PC-9 (cell line): ENCODE measurements at regions not wholly inside any gene's neighbourhood (a gene's known extent, or its start where the extent isn't known, plus 50 kb on each side); places are given as distances from the start of the nearest gene placed in this dataset.

ENCODE experiments used
- BruUV-seq: library from RNA; stranded (reverse); fragments of 400-500 nt; replicated peaks from 2 replicates; lab custom pipeline; 2021; lab: Mats Ljungman, UMichigan
- CTCF ChIA-PET: fragments of 300-600 bp; sonication (Branson Sonifier 250); formaldehyde crosslinking; loops from one replicate; lab custom pipeline; 2022; ENCODE audit warnings: antibody characterized with exemption; lab: Charles Lee
- POLR2A ChIA-PET: fragments of 300-600 bp; sonication (Branson Sonifier 250); formaldehyde crosslinking; loops from one replicate; lab custom pipeline; 2022; ENCODE audit warnings: antibody characterized with exemption; ENCODE audit not compliant: unreplicated experiment; lab: Charles Lee
- DNase-seq, 2 experiments: peaks; one replicate each; pipeline versions ENCODE4 v3.0.0 to v3.0.0-alpha.2; 2015 to 2022; ENCODE audit warnings: mixed read lengths in 1 of 2
- H2AFZ ChIP-seq: fragments of 200-600 bp; sonication (generic); 2 replicates; pipeline ENCODE4 v1.8.1; 2017; ENCODE audit warnings: antibody characterized with exemption
- H3F3A ChIP-seq: fragments of 200-600 bp; sonication (generic); 2 replicates; pipeline ENCODE4 v1.8.1; 2017; ENCODE audit warnings: antibody characterized with exemption, mild to moderate bottlenecking, low read depth; ENCODE audit not compliant: insufficient read depth
- H3K27ac ChIP-seq: fragments of 200-600 bp; sonication (generic); 2 replicates; pipeline ENCODE4 v1.6.1; 2016; ENCODE audit warnings: mixed run types
- H3K27me3 ChIP-seq: fragments of 200-600 bp; sonication (generic); 2 replicates; pipeline ENCODE4 v1.6.1; 2016; ENCODE audit warnings: low read depth, mixed run types; ENCODE audit not compliant: insufficient read depth
- H3K36me3 ChIP-seq: fragments of 200-600 bp; sonication (generic); 2 replicates; pipeline ENCODE4 v1.6.1; 2016; ENCODE audit warnings: low read depth, mixed run types
- H3K4me1 ChIP-seq: fragments of 200-600 bp; sonication (generic); replicated peaks from 2 replicates; pipeline ENCODE4 v1.6.1; 2016; ENCODE audit warnings: mixed run types; ENCODE audit not compliant: insufficient read depth
- H3K4me2 ChIP-seq: fragments of 200-600 bp; sonication (generic); 2 replicates; pipeline ENCODE4 v1.6.1; 2017; ENCODE audit warnings: mixed run types
- H3K4me3 ChIP-seq: fragments of 200-600 bp; sonication (generic); 2 replicates; pipeline ENCODE4 v1.6.1; 2016; ENCODE audit warnings: mixed run types
- H3K79me2 ChIP-seq: fragments of 200-600 bp; sonication (generic); 2 replicates; pipeline ENCODE4 v1.6.1; 2017; ENCODE audit warnings: low read depth, mixed run types
- H3K9me2 ChIP-seq: fragments of 200-600 bp; sonication (generic); 2 replicates; pipeline ENCODE4 v1.8.1; 2017; ENCODE audit warnings: mild to moderate bottlenecking; ENCODE audit not compliant: insufficient read depth
- H3K9me3 ChIP-seq: fragments of 200-600 bp; sonication (generic); 2 replicates; pipeline ENCODE4 v1.8.1; 2016; ENCODE audit warnings: low read depth; ENCODE audit not compliant: insufficient read depth
- H4K20me1 ChIP-seq: fragments of 200-600 bp; sonication (generic); 2 replicates; pipeline ENCODE4 v1.8.1; 2017; ENCODE audit not compliant: insufficient read depth
- EZH2 ChIP-seq: fragments of 200-600 bp; sonication (generic); IDR thresholded peaks from 2 replicates; pipeline ENCODE4 v1.8.0; 2017; ENCODE audit warnings: antibody characterized with exemption, low read depth
- intact Hi-C: fragments of 100-400 bp; cut with micrococcal nuclease; formaldehyde crosslinking; loops from one replicate; pipeline ENCODE4 v1.10.0; 2022; ENCODE audit not compliant: unreplicated experiment
- TF ChIP-seq, protein P1 (sequence below): fragments of 200-600 bp; sonication (generic); conservative IDR thresholded peaks from 2 replicates; pipeline ENCODE4 v1.6.1; 2017; ENCODE audit warnings: mixed run types, antibody characterized with exemption, mild to moderate bottlenecking, moderate library complexity

- Histone ChIP-seq H3K4me1 (no peaks in the 10 kb centered on the region), H3K9me3 (no peaks in the 10 kb centered on the region), H3K27me3 (no peaks in the 10 kb centered on the region), H3K9me2 (0 out of 2 replicates have a peak, but pooled peaks cover 4% of the 10 kb centered on the region), H3K4me2 (no peak overlapping the region), H3K79me2 (no peaks in the 10 kb centered on the region), H3F3A (no peaks in the 10 kb centered on the region), H4K20me1 (no peaks in the 10 kb centered on the region), H3K4me3 (no peak overlapping the region), H2AFZ (no peak overlapping the region), H3K36me3 (no peaks in the 10 kb centered on the region), H3K27ac (no peak overlapping the region)
- intact Hi-C loops, result no loop called here
- DNase-seq, result no peak
- ChIA-PET POLR2A (no interaction called here), CTCF (no interaction called here)
- no TSS peak for BruUV-seq
- no peak for TF ChIP-seq EZH2
- TF ChIP-seq, protein P1, sequence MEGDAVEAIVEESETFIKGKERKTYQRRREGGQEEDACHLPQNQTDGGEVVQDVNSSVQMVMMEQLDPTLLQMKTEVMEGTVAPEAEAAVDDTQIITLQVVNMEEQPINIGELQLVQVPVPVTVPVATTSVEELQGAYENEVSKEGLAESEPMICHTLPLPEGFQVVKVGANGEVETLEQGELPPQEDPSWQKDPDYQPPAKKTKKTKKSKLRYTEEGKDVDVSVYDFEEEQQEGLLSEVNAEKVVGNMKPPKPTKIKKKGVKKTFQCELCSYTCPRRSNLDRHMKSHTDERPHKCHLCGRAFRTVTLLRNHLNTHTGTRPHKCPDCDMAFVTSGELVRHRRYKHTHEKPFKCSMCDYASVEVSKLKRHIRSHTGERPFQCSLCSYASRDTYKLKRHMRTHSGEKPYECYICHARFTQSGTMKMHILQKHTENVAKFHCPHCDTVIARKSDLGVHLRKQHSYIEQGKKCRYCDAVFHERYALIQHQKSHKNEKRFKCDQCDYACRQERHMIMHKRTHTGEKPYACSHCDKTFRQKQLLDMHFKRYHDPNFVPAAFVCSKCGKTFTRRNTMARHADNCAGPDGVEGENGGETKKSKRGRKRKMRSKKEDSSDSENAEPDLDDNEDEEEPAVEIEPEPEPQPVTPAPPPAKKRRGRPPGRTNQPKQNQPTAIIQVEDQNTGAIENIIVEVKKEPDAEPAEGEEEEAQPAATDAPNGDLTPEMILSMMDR, result no peak
Observed at GRCh38 chr1:90361026-90361425, 356.1 kb downstream of the BARHL2 start.

DNA sequence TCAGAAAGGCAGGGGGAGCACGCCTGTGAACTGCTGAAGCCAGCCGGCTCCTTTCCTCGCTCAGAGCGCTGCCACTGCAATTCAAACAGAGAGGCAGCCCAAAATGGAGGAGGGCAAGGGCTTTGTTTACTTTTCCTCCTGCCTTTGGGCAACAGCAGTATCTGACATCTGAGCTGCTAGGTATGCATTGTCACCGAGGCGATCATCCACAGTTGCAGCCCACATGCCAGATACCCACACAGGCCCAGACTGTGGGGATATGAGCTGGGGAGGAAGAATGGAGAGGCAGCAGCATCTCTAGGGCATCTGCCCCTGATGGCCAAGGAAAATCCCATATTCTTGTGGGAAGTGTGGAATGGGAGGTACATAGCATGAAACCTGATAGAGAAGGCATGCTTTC is 357.1 kb downstream of the BARHL2 start:
- intact Hi-C loops, result no loop called here
- CTCF ChIA-PET, result no interaction called here
- no peaks in the 10 kb centered on the region for H3K27me3 ChIP-seq

DNA sequence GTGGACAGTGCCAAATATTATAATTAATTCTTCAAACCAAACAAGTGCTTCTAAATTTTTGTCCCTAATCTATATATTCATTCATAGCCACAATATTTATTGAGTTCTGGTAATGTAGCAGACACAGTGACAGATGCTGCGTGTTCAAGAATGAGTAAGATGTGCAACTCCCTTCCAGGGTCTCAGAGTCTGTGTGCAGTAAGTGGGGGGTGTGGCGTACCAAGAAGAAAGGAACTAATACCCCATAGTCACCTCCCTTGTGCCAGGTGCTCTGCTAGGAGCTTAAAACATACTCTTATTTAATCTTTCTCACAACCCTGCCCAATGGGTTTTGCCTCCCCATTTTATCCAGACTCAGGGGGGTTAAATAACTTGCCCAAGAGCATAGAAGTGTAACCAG is 358.7 kb downstream of the BARHL2 start:
- H3F3A ChIP-seq, result no peaks in the 10 kb centered on the region
- intact Hi-C loops, result no loop called here
- H4K20me1 ChIP-seq, result no peaks in the 10 kb centered on the region
- no peaks in the 10 kb centered on the region for H3K4me1 ChIP-seq
- no peaks in the 10 kb centered on the region for H3K27me3 ChIP-seq
- no peak overlapping the region for H2AFZ ChIP-seq
- TF ChIP-seq EZH2, result no peak
- TF ChIP-seq, protein P1, result no peak
- BruUV-seq, result no TSS peak
- no peak for DNase-seq
- H3K9me2 ChIP-seq, result no peaks in the 10 kb centered on the region
- H3K36me3 ChIP-seq, result no peaks in the 10 kb centered on the region
- ChIA-PET POLR2A (no interaction called here), CTCF (no interaction called here)
- no peaks in the 10 kb centered on the region for H3K79me2 ChIP-seq
- H3K9me3 ChIP-seq, result no peaks in the 10 kb centered on the region
- no peak overlapping the region for H3K4me3 ChIP-seq
- H3K4me2 ChIP-seq, result no peak overlapping the region
- no peak overlapping the region for H3K27ac ChIP-seq

More for the DNA sequence above, 357.1 kb downstream of the BARHL2 start:
- H3K4me3 ChIP-seq, result no peak overlapping the region
- no peaks in the 10 kb centered on the region for H3F3A ChIP-seq
- BruUV-seq, result no TSS peak
- POLR2A ChIA-PET, result no interaction called here
- DNase-seq, result no peak
- H3K4me1 ChIP-seq, result no peaks in the 10 kb centered on the region
- no peaks in the 10 kb centered on the region for H3K9me3 ChIP-seq
- H2AFZ ChIP-seq, result no peak overlapping the region
- H3K4me2 ChIP-seq, result no peak overlapping the region
- 0 out of 2 replicates have a peak, but pooled peaks cover 2% of the 10 kb centered on the region for H3K9me2 ChIP-seq
- TF ChIP-seq EZH2, result no peak
- TF ChIP-seq, protein P1, result no peak
- H3K36me3 ChIP-seq, result no peaks in the 10 kb centered on the region
- H3K27ac ChIP-seq, result no peak overlapping the region
- H4K20me1 ChIP-seq, result no peaks in the 10 kb centered on the region
- H3K79me2 ChIP-seq, result no peaks in the 10 kb centered on the region
